ENCODE measurements at regions not wholly inside any gene's neighbourhood (a gene's known extent, or its start where the extent isn't known, plus 50 kb on each side); places are given as distances from the start of the nearest gene placed in this dataset.

- Histone ChIP-seq H3K23ac (ENCODE audit: low read length) (no peak overlapping the region), H3K79me1 (ENCODE audit: low read length) (no peaks in the 10 kb centered on the region), H3K14ac (ENCODE audit: low read length) (no peak overlapping the region), H2AFZ (ENCODE audit: insufficient read depth, low read length, poor library complexity) (no peak overlapping the region), H3K9me3 (ENCODE audit: insufficient read depth, low read depth, low read length) (no peaks in the 10 kb centered on the region), H4K12ac (ENCODE audit: low read depth, low read length) (no peak overlapping the region), H3K79me2 (ENCODE audit: control insufficient read depth, insufficient read depth, low read length, poor library complexity) (no peaks in the 10 kb centered on the region), H4K8ac (ENCODE audit: low read depth, low read length) (no peak overlapping the region), H3K18ac (ENCODE audit: low read length) (no peak overlapping the region), H3K27me3 (ENCODE audit: insufficient read depth, low read length) (no peaks in the 10 kb centered on the region), H3K4me3 (ENCODE audit: low read depth, low read length) (no peak overlapping the region), H3K9ac (ENCODE audit: low read length) (no peak overlapping the region), H3K4me1 (ENCODE audit: control insufficient read depth in 1 of 2, insufficient read depth in 2 of 2, low read length in 2 of 2) (no peaks in the 10 kb centered on the region), H2BK12ac (ENCODE audit: low read length) (no peak overlapping the region), H3K36me3 (ENCODE audit: control insufficient read depth in 1 of 2, insufficient read depth in 2 of 2, low read length in 2 of 2) (no peaks in the 10 kb centered on the region), H2AK5ac (ENCODE audit: low read length) (no peak overlapping the region), H4K91ac (ENCODE audit: low read depth, low read length) (no peak overlapping the region), H3K4me2 (ENCODE audit: low read length) (no peak overlapping the region), H2BK5ac (ENCODE audit: low read depth, low read length, poor library complexity) (no peak overlapping the region), H3K4ac (ENCODE audit: low read depth, low read length) (no peak overlapping the region), H3K27ac (ENCODE audit: low read depth, low read length) (no peak overlapping the region), H2BK120ac (ENCODE audit: insufficient read depth, low read length, poor library complexity) (no peak overlapping the region)
- DNase-seq = no peak
- no CpG with 5 or more reads among the region's 1 CpG for WGBS (ENCODE audit: extremely low coverage, insufficient coverage, insufficient read length)
Measured at GRCh38 chr4:64935469-64936001, 526.3 kb upstream of the TECRL start.

GRCh38 chr4:64911846-64912245, 502.6 kb upstream of the TECRL start:
- no peak overlapping the region for H3K23ac ChIP-seq (ENCODE audit: low read length)
- H2AK5ac ChIP-seq (ENCODE audit: low read length) = no peak overlapping the region
- H2BK5ac ChIP-seq (ENCODE audit: low read depth, low read length, poor library complexity) = no peak overlapping the region
- H3K27me3 ChIP-seq (ENCODE audit: insufficient read depth, low read length) = no peaks in the 10 kb centered on the region
- no peak overlapping the region for H3K14ac ChIP-seq (ENCODE audit: low read length)
- no peak overlapping the region for H3K4me3 ChIP-seq (ENCODE audit: low read depth, low read length)
- no peak overlapping the region for H3K18ac ChIP-seq (ENCODE audit: low read length)
- no peak overlapping the region for H2BK120ac ChIP-seq (ENCODE audit: insufficient read depth, low read length, poor library complexity)
- H3K9ac ChIP-seq (ENCODE audit: low read length) = no peak overlapping the region
- no peaks in the 10 kb centered on the region for H3K79me2 ChIP-seq (ENCODE audit: control insufficient read depth, insufficient read depth, low read length, poor library complexity)
- no peak overlapping the region for H2AFZ ChIP-seq (ENCODE audit: insufficient read depth, low read length, poor library complexity)
- no peak overlapping the region for H4K91ac ChIP-seq (ENCODE audit: low read depth, low read length)
- no peaks in the 10 kb centered on the region for H3K36me3 ChIP-seq (ENCODE audit: control insufficient read depth in 1 of 2, insufficient read depth in 2 of 2, low read length in 2 of 2)
- H3K9me3 ChIP-seq (ENCODE audit: insufficient read depth, low read depth, low read length) = no peaks in the 10 kb centered on the region
- H3K4me2 ChIP-seq (ENCODE audit: low read length) = no peak overlapping the region
- H3K27ac ChIP-seq (ENCODE audit: low read depth, low read length) = no peak overlapping the region
- no peak overlapping the region for H4K8ac ChIP-seq (ENCODE audit: low read depth, low read length)
- WGBS (ENCODE audit: extremely low coverage, insufficient coverage, insufficient read length) = no CpG with 5 or more reads among the region's 2 CpGs
- H2BK12ac ChIP-seq (ENCODE audit: low read length) = no peak overlapping the region
- DNase-seq = no peak
- no peaks in the 10 kb centered on the region for H3K79me1 ChIP-seq (ENCODE audit: low read length)
- H3K4ac ChIP-seq (ENCODE audit: low read depth, low read length) = no peak overlapping the region
- no peak overlapping the region for H4K12ac ChIP-seq (ENCODE audit: low read depth, low read length)
- H3K4me1 ChIP-seq (ENCODE audit: control insufficient read depth in 1 of 2, insufficient read depth in 2 of 2, low read length in 2 of 2) = no peaks in the 10 kb centered on the region

GRCh38 chr4:64903986-64904385, 494.7 kb upstream of the TECRL start:
- WGBS (ENCODE audit: extremely low coverage, insufficient coverage, insufficient read length) = no CpG with 5 or more reads among the region's 2 CpGs
- no peak for DNase-seq

GRCh38 chr4:64899563-64899962, 490.3 kb upstream of the TECRL start:
- no peak overlapping the region for H2AFZ ChIP-seq (ENCODE audit: insufficient read depth, low read length, poor library complexity)

More at GRCh38 chr4:64903986-64904385, 494.7 kb upstream of the TECRL start:
- Histone ChIP-seq H3K36me3 (ENCODE audit: control insufficient read depth in 1 of 2, insufficient read depth in 2 of 2, low read length in 2 of 2) (no peaks in the 10 kb centered on the region), H3K27me3 (ENCODE audit: insufficient read depth, low read length) (no peaks in the 10 kb centered on the region), H3K4me2 (ENCODE audit: low read length) (no peak overlapping the region), H3K79me1 (ENCODE audit: low read length) (no peaks in the 10 kb centered on the region), H3K4ac (ENCODE audit: low read depth, low read length) (no peak overlapping the region), H2BK12ac (ENCODE audit: low read length) (no peak overlapping the region), H2BK120ac (ENCODE audit: insufficient read depth, low read length, poor library complexity) (no peak overlapping the region), H3K27ac (ENCODE audit: low read depth, low read length) (no peak overlapping the region), H2BK5ac (ENCODE audit: low read depth, low read length, poor library complexity) (no peak overlapping the region), H3K4me1 (ENCODE audit: control insufficient read depth in 1 of 2, insufficient read depth in 2 of 2, low read length in 2 of 2) (no peaks in the 10 kb centered on the region), H3K18ac (ENCODE audit: low read length) (no peak overlapping the region), H2AK5ac (ENCODE audit: low read length) (no peak overlapping the region), H3K4me3 (ENCODE audit: low read depth, low read length) (no peak overlapping the region), H4K12ac (ENCODE audit: low read depth, low read length) (no peak overlapping the region), H4K91ac (ENCODE audit: low read depth, low read length) (no peak overlapping the region), H3K9ac (ENCODE audit: low read length) (no peak overlapping the region), H3K79me2 (ENCODE audit: control insufficient read depth, insufficient read depth, low read length, poor library complexity) (no peaks in the 10 kb centered on the region), H2AFZ (ENCODE audit: insufficient read depth, low read length, poor library complexity) (no peak overlapping the region), H3K9me3 (ENCODE audit: insufficient read depth, low read depth, low read length) (no peaks in the 10 kb centered on the region), H3K14ac (ENCODE audit: low read length) (no peak overlapping the region), H3K23ac (ENCODE audit: low read length) (no peak overlapping the region), H4K8ac (ENCODE audit: low read depth, low read length) (no peak overlapping the region)

More at GRCh38 chr4:64899563-64899962, 490.3 kb upstream of the TECRL start:
- Histone ChIP-seq H3K23ac (ENCODE audit: low read length) (no peak overlapping the region), H2AK5ac (ENCODE audit: low read length) (no peak overlapping the region), H3K9me3 (ENCODE audit: insufficient read depth, low read depth, low read length) (no peaks in the 10 kb centered on the region), H2BK12ac (ENCODE audit: low read length) (no peak overlapping the region), H3K79me1 (ENCODE audit: low read length) (no peaks in the 10 kb centered on the region), H3K4me3 (ENCODE audit: low read depth, low read length) (no peak overlapping the region), H3K27ac (ENCODE audit: low read depth, low read length) (no peak overlapping the region), H3K79me2 (ENCODE audit: control insufficient read depth, insufficient read depth, low read length, poor library complexity) (no peaks in the 10 kb centered on the region), H4K12ac (ENCODE audit: low read depth, low read length) (no peak overlapping the region), H3K27me3 (ENCODE audit: insufficient read depth, low read length) (no peaks in the 10 kb centered on the region), H3K4me2 (ENCODE audit: low read length) (no peak overlapping the region), H2BK5ac (ENCODE audit: low read depth, low read length, poor library complexity) (no peak overlapping the region), H3K4me1 (ENCODE audit: control insufficient read depth in 1 of 2, insufficient read depth in 2 of 2, low read length in 2 of 2) (no peaks in the 10 kb centered on the region), H3K14ac (ENCODE audit: low read length) (no peak overlapping the region), H3K36me3 (ENCODE audit: control insufficient read depth in 1 of 2, insufficient read depth in 2 of 2, low read length in 2 of 2) (no peaks in the 10 kb centered on the region), H4K8ac (ENCODE audit: low read depth, low read length) (no peak overlapping the region), H2BK120ac (ENCODE audit: insufficient read depth, low read length, poor library complexity) (no peak overlapping the region), H4K91ac (ENCODE audit: low read depth, low read length) (no peak overlapping the region), H3K4ac (ENCODE audit: low read depth, low read length) (no peak overlapping the region), H3K18ac (ENCODE audit: low read length) (no peak overlapping the region), H3K9ac (ENCODE audit: low read length) (no peak overlapping the region)
- DNase-seq = peak in 1 of 2 donors; percentile 47
